H9 (cell line): ENCODE measurements at regions not wholly inside any gene's neighbourhood (a gene's known extent, or its start where the extent isn't known, plus 50 kb on each side); places are given as distances from the start of the nearest gene placed in this dataset.

Experiments used
- DNase-seq: peaks from one replicate; pipeline ENCODE4 v3.0.0-alpha.2; 2017
- H2AFZ ChIP-seq: one replicate; pipeline ENCODE4 v1.6.1; 2013; ENCODE audit warnings: mild to moderate bottlenecking, low read length, control low read depth, moderate library complexity
- H2AK5ac ChIP-seq: 2 replicates; pipeline ENCODE4 v1.6.1; 2013; ENCODE audit warnings: low read length, control low read depth, mixed read lengths; ENCODE audit not compliant: insufficient read length
- H2BK120ac ChIP-seq: one replicate; pipeline ENCODE4 v1.6.1; 2013; ENCODE audit warnings: low read depth, mild to moderate bottlenecking, low read length, control low read depth, inconsistent platforms; ENCODE audit not compliant: poor library complexity, severe bottlenecking
- H2BK12ac ChIP-seq: 2 replicates; pipeline ENCODE4 v1.6.1; 2013; ENCODE audit warnings: low read length, control low read depth, mixed read lengths, low read depth; ENCODE audit not compliant: insufficient read length
- H2BK15ac ChIP-seq: 2 replicates; pipeline ENCODE4 v1.6.1; 2013; ENCODE audit warnings: low read depth, low read length, control low read depth
- H2BK20ac ChIP-seq: one replicate; pipeline ENCODE4 v1.6.1; 2013; ENCODE audit warnings: low read depth, mild to moderate bottlenecking, low read length, control low read depth, inconsistent platforms; ENCODE audit not compliant: poor library complexity, severe bottlenecking
- H2BK5ac ChIP-seq: 2 replicates; pipeline ENCODE4 v1.6.1; 2013; ENCODE audit warnings: low read length, control low read depth, mixed read lengths; ENCODE audit not compliant: insufficient read length
- H3K14ac ChIP-seq: 2 replicates; pipeline ENCODE4 v1.6.1; 2013; ENCODE audit warnings: low read length, control low read depth; ENCODE audit not compliant: insufficient read depth
- H3K18ac ChIP-seq: 2 replicates; pipeline ENCODE4 v1.6.1; 2013; ENCODE audit warnings: low read depth, mild to moderate bottlenecking, mixed read lengths, low read length, control low read depth; ENCODE audit not compliant: insufficient read length
- H3K23ac ChIP-seq: 2 replicates; pipeline ENCODE4 v1.6.1; 2013; ENCODE audit warnings: low read length, control low read depth, mixed read lengths, low read depth; ENCODE audit not compliant: insufficient read length
- H3K23me2 ChIP-seq: 2 replicates; pipeline ENCODE4 v1.6.1; 2013; ENCODE audit warnings: low read depth, mild to moderate bottlenecking, mixed read lengths, low read length, control low read depth; ENCODE audit not compliant: insufficient read length, poor library complexity, severe bottlenecking
- H3K27ac ChIP-seq: 2 replicates; pipeline ENCODE4 v1.5.1; 2013; ENCODE audit warnings: low read length, control low read depth, mixed read lengths, low read depth; ENCODE audit not compliant: insufficient read length
- H3K27me3 ChIP-seq: 2 replicates; pipeline ENCODE4 v1.6.1; 2013; ENCODE audit warnings: low read length, control low read depth, inconsistent platforms; ENCODE audit not compliant: insufficient read depth
- H3K4ac ChIP-seq: 2 replicates; pipeline ENCODE4 v1.6.1; 2013; ENCODE audit warnings: low read depth, mild to moderate bottlenecking, control low read depth, inconsistent platforms, low read length, moderate library complexity
- H3K4me1 ChIP-seq: 2 replicates; pipeline ENCODE4 v1.6.1; 2013; ENCODE audit warnings: low read length, control low read depth, inconsistent platforms; ENCODE audit not compliant: insufficient read depth
- H3K4me2 ChIP-seq: 2 replicates; pipeline ENCODE4 v1.6.1; 2013; ENCODE audit warnings: low read length, control low read depth, mixed read lengths; ENCODE audit not compliant: insufficient read length, insufficient read depth
- H3K56ac ChIP-seq: 2 replicates; pipeline ENCODE4 v1.6.1; 2013; ENCODE audit warnings: low read depth, mild to moderate bottlenecking, mixed read lengths, low read length, control low read depth; ENCODE audit not compliant: insufficient read length
- H3K79me1 ChIP-seq: 2 replicates; pipeline ENCODE4 v1.6.1; 2013; ENCODE audit warnings: low read depth, mild to moderate bottlenecking, moderate library complexity, low read length, control low read depth, inconsistent platforms; ENCODE audit not compliant: insufficient read depth, poor library complexity, severe bottlenecking
- H3K79me2 ChIP-seq: 2 replicates; pipeline ENCODE4 v1.6.1; 2013; ENCODE audit warnings: low read length, control low read depth, inconsistent platforms; ENCODE audit not compliant: insufficient read depth
- H3K9ac ChIP-seq: 2 replicates; pipeline ENCODE4 v1.6.1; 2013; ENCODE audit warnings: low read length, control low read depth, mixed read lengths; ENCODE audit not compliant: insufficient read length; ENCODE audit errors: extremely low read depth
- H3K9me3 ChIP-seq: one replicate; pipeline ENCODE4 v1.6.1; 2013; ENCODE audit warnings: low read depth, low read length, inconsistent platforms; ENCODE audit not compliant: control insufficient read depth
- H3T11ph ChIP-seq: one replicate; pipeline ENCODE4 v1.6.1; 2013; ENCODE audit warnings: mild to moderate bottlenecking, low read length, control low read depth, inconsistent platforms
- H4K20me1 ChIP-seq: one replicate; pipeline ENCODE4 v1.6.1; 2013; ENCODE audit not compliant: control insufficient read depth, insufficient read length, insufficient read depth
- H4K5ac ChIP-seq: 2 replicates; pipeline ENCODE4 v1.6.1; 2013; ENCODE audit warnings: low read depth, mild to moderate bottlenecking, mixed read lengths, low read length, control low read depth; ENCODE audit not compliant: insufficient read length
- H4K8ac ChIP-seq: replicated peaks from 2 replicates; pipeline ENCODE4 v1.6.1; 2013; ENCODE audit warnings: low read length, control low read depth, mixed read lengths, low read depth; ENCODE audit not compliant: insufficient read length
- H4K91ac ChIP-seq: 2 replicates; pipeline ENCODE4 v1.6.1; 2013; ENCODE audit warnings: low read depth, mild to moderate bottlenecking, moderate library complexity, mixed read lengths, low read length, control low read depth; ENCODE audit not compliant: insufficient read length
- H3K27ac Mint-ChIP-seq, 3 experiments: 2 replicates in 2 of 3; 3 replicates in 1 of 3; pipeline ENCODE4 v1.8.0; 2020 to 2021; ENCODE audit warnings: mixed read lengths in 3 of 3, mild to moderate bottlenecking in 1 of 3, moderate library complexity in 1 of 3
- H3K27me3 Mint-ChIP-seq: 2 replicates; pipeline ENCODE4 v1.8.0; 2021; ENCODE audit warnings: low read depth, mild to moderate bottlenecking, moderate library complexity, mixed read lengths
- H3K36me3 Mint-ChIP-seq, 3 experiments: 2 replicates in 2 of 3; 3 replicates in 1 of 3; pipeline ENCODE4 v1.8.0; 2020 to 2021; ENCODE audit warnings: low read depth in 3 of 3, mixed read lengths in 3 of 3; ENCODE audit not compliant: insufficient read depth in 1 of 3
- H3K4me1 Mint-ChIP-seq, 2 experiments: 2 replicates each; pipeline ENCODE4 v1.8.0; 2020; ENCODE audit warnings: mixed read lengths in 2 of 2
- H3K4me3 Mint-ChIP-seq, 2 experiments: 2 replicates in 1 of 2; 3 replicates in 1 of 2; pipeline ENCODE4 v1.8.0; 2020 to 2021; ENCODE audit warnings: mild to moderate bottlenecking in 2 of 2, mixed read lengths in 2 of 2, moderate library complexity in 1 of 2
- H3K9me3 Mint-ChIP-seq, 2 experiments: 2 replicates in 1 of 2; 3 replicates in 1 of 2; pipeline ENCODE4 v1.8.0; 2020; ENCODE audit warnings: mild to moderate bottlenecking in 2 of 2, mixed read lengths in 2 of 2, moderate library complexity in 1 of 2
- WGBS: extraction: QIAGEN DNeasy Blood & Tissue Kit; methylation state at CpG from one replicate; pipeline ENCODE4 v1.1.7; 2013; ENCODE audit warnings: missing lambda C conversion rate, low lambda C conversion rate, mixed read lengths; ENCODE audit not compliant: insufficient read length; ENCODE audit errors: extremely low coverage; 5-methylcytosine and 5-hydroxymethylcytosine counted together
- TF ChIP-seq, protein P1 (sequence below): fragments of 200-600 bp; sonication (generic); conservative IDR thresholded peaks from 3 replicates; pipeline ENCODE4 v1.8.0; 2021; ENCODE audit warnings: antibody characterized with exemption, mild to moderate bottlenecking

DNA sequence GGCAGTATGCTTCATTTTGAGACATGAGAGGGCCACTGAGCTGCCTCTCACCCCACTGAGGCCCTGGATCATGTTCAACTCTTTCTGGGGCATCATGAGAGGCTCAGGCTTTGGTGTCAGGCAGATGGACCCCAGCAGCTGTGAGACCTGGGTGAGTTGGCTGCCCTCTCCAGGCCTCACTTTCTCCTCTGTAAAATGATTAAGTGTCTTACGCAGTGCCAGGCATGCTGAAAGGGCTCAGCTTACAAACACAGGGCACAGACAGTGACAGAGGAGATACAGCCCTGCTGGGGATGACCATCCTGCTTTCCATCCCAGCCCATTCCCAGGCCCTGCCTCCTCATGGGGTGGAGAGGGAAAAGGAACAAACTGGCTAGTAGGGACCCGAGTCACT lies 387.4 kb downstream of the MATN1 start:
- Histone ChIP-seq H4K8ac (no peak overlapping the region), H3K4me1 (no peaks in the 10 kb centered on the region), H3T11ph (no peak overlapping the region), H3K9ac (no peak overlapping the region), H2AFZ (no peak overlapping the region), H3K79me2 (no peaks in the 10 kb centered on the region), H4K5ac (no peak overlapping the region), H3K56ac (no peak overlapping the region), H3K4me2 (no peak overlapping the region), H4K91ac (no peak overlapping the region), H4K20me1 (no peaks in the 10 kb centered on the region), H3K14ac (no peak overlapping the region; the same call in 1 of the 2 replicates), H3K4ac (no peak overlapping the region), H3K9me3 (no peaks in the 10 kb centered on the region), H3K18ac (no peak overlapping the region), H2BK15ac (no peak overlapping the region), H2BK20ac (no peak overlapping the region), H2BK5ac (no peak overlapping the region), H2BK120ac (no peak overlapping the region), H3K79me1 (no peaks in the 10 kb centered on the region), H3K23ac (no peak overlapping the region), H2AK5ac (no peak overlapping the region), H3K27me3 (no peaks in the 10 kb centered on the region), H3K27ac (no peak overlapping the region), H2BK12ac (no peak overlapping the region), H3K23me2 (no peaks in the 10 kb centered on the region)
- WGBS, result no CpG with 5 or more reads among the region's 2 CpGs
- Mint-ChIP-seq H3K36me3 (no peaks in the 10 kb centered on the region), H3K27me3 (no peaks in the 10 kb centered on the region; the same call in 1 of the 2 replicates), H3K4me3 (no peak overlapping the region), H3K27ac (no peak overlapping the region), H3K9me3 (no peaks in the 10 kb centered on the region), H3K4me1 (peaks cover 12 to 13% of the 10 kb centered on the region in 2 experiments)
- TF ChIP-seq, protein P1, sequence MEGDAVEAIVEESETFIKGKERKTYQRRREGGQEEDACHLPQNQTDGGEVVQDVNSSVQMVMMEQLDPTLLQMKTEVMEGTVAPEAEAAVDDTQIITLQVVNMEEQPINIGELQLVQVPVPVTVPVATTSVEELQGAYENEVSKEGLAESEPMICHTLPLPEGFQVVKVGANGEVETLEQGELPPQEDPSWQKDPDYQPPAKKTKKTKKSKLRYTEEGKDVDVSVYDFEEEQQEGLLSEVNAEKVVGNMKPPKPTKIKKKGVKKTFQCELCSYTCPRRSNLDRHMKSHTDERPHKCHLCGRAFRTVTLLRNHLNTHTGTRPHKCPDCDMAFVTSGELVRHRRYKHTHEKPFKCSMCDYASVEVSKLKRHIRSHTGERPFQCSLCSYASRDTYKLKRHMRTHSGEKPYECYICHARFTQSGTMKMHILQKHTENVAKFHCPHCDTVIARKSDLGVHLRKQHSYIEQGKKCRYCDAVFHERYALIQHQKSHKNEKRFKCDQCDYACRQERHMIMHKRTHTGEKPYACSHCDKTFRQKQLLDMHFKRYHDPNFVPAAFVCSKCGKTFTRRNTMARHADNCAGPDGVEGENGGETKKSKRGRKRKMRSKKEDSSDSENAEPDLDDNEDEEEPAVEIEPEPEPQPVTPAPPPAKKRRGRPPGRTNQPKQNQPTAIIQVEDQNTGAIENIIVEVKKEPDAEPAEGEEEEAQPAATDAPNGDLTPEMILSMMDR, result no peak
- no peak for DNase-seq
